WTC11 (cell line): ENCODE measurements at regions not wholly inside any gene's neighbourhood (a gene's known extent, or its start where the extent isn't known, plus 50 kb on each side); places are given as distances from the start of the nearest gene placed in this dataset.

Experiments
- ATAC-seq: fragments of 200-7000 bp; cut with Tn5 transposase; 2 replicates; pipeline ENCODE4 v1.10.0; 2021; ENCODE audit warnings: mild to moderate bottlenecking, moderate library complexity
- CTCF ChIA-PET: fragments of 300-600 bp; sonication (Branson Sonifier 250); formaldehyde crosslinking; loops from one replicate; lab custom pipeline; 2021; ENCODE audit warnings: antibody characterized with exemption; lab: Charles Lee
- POLR2A ChIA-PET: fragments of 350-600 bp; sonication (Branson Sonifier 250); formaldehyde crosslinking; loops from one replicate; lab custom pipeline; 2021; ENCODE audit warnings: antibody characterized with exemption; lab: Charles Lee
- DNase-seq: peaks from one replicate; pipeline ENCODE4 v3.0.0; 2021; ENCODE audit warnings: low spot score
- H3K27ac Mint-ChIP-seq: 2 replicates; pipeline ENCODE4 v1.8.0; 2021; ENCODE audit warnings: mixed read lengths
- H3K27me3 Mint-ChIP-seq: 2 replicates; pipeline ENCODE4 v1.8.0; 2021; ENCODE audit warnings: low read depth, mild to moderate bottlenecking, moderate library complexity, mixed read lengths
- H3K36me3 Mint-ChIP-seq: 2 replicates; pipeline ENCODE4 v1.8.0; 2021; ENCODE audit warnings: mixed read lengths
- H3K4me1 Mint-ChIP-seq: 2 replicates; pipeline ENCODE4 v1.8.0; 2022; ENCODE audit warnings: mixed read lengths
- H3K4me3 Mint-ChIP-seq: 2 replicates; pipeline ENCODE4 v1.8.0; 2021; ENCODE audit warnings: mild to moderate bottlenecking, moderate library complexity, mixed read lengths
- H3K9me3 Mint-ChIP-seq: 2 replicates; pipeline ENCODE4 v1.8.0; 2021; ENCODE audit warnings: mixed read lengths
- EMX1 ChIP-seq: fragments of 250-450 bp; sonication (Bioruptor Pico); IDR thresholded peaks from 2 replicates; pipeline ENCODE4 v1.8.0; 2021; ENCODE audit warnings: mild to moderate bottlenecking
- FOXK1 ChIP-seq: sonication (generic); formaldehyde crosslinking; IDR thresholded peaks from 2 replicates; pipeline ENCODE4 v1.8.0; 2022; ENCODE audit warnings: mild to moderate bottlenecking, moderate library complexity, missing genetic modification reagents
- MYBL2 ChIP-seq: sonication (generic); formaldehyde crosslinking; IDR thresholded peaks from 2 replicates; pipeline ENCODE4 v1.8.1; 2023; ENCODE audit warnings: mild to moderate bottlenecking, moderate library complexity, missing genetic modification reagents
- NR3C1 ChIP-seq: sonication (generic); formaldehyde crosslinking; conservative IDR thresholded peaks from 2 replicates; pipeline ENCODE4 v1.8.1; 2023; ENCODE audit warnings: low read depth, mild to moderate bottlenecking, missing genetic modification reagents
- PRRX2 ChIP-seq: fragments of 250-450 bp; sonication (Bioruptor Pico); IDR thresholded peaks from 2 replicates; pipeline ENCODE4 v1.8.0; 2021; ENCODE audit warnings: mild to moderate bottlenecking
- RELA ChIP-seq: sonication (generic); formaldehyde crosslinking; IDR thresholded peaks from 2 replicates; pipeline ENCODE4 v1.8.1; 2022; ENCODE audit warnings: missing genetic modification reagents, mild to moderate bottlenecking, borderline replicate concordance
- SP1 ChIP-seq: sonication (generic); formaldehyde crosslinking; conservative IDR thresholded peaks from 2 replicates; pipeline ENCODE4 v1.8.1; 2022; ENCODE audit warnings: missing genetic modification reagents
- ZNF263 ChIP-seq: sonication (generic); formaldehyde crosslinking; IDR thresholded peaks from 2 replicates; pipeline ENCODE4 v1.8.1; 2022; ENCODE audit warnings: low read depth, mild to moderate bottlenecking, moderate library complexity, missing genetic modification reagents
- ZNF671 ChIP-seq: fragments of 250-450 bp; sonication (Bioruptor Pico); IDR thresholded peaks from 2 replicates; pipeline ENCODE4 v1.8.0; 2021; ENCODE audit warnings: mild to moderate bottlenecking
- TF ChIP-seq, protein P1 (sequence below): sonication (generic); formaldehyde crosslinking; IDR thresholded peaks from 2 replicates; pipeline ENCODE4 v1.8.1; 2023; ENCODE audit warnings: mild to moderate bottlenecking, missing genetic modification reagents, moderate library complexity
- TF ChIP-seq, protein P2 (sequence below): sonication (generic); formaldehyde crosslinking; IDR thresholded peaks from 2 replicates; pipeline ENCODE4 v1.8.1; 2023; ENCODE audit warnings: mild to moderate bottlenecking, missing genetic modification reagents, borderline replicate concordance
- TF ChIP-seq, protein P3 (sequence below): fragments of 200-600 bp; IDR thresholded peaks from 2 replicates; pipeline ENCODE4 v1.8.0; 2022; ENCODE audit warnings: antibody characterized with exemption
- TF ChIP-seq, protein P4 (sequence below): fragments of 250-450 bp; sonication (Bioruptor Pico); IDR thresholded peaks from 2 replicates; pipeline ENCODE4 v1.8.0; 2021; ENCODE audit warnings: mild to moderate bottlenecking
- TF ChIP-seq, protein P5 (sequence below): sonication (generic); formaldehyde crosslinking; IDR thresholded peaks from 2 replicates; pipeline ENCODE4 v1.8.1; 2022; ENCODE audit warnings: mild to moderate bottlenecking, moderate library complexity, missing genetic modification reagents
- TF ChIP-seq, protein P6 (sequence below): fragments of 250-450 bp; sonication (Bioruptor Pico); conservative IDR thresholded peaks from 2 replicates; pipeline ENCODE4 v1.9.0; 2021; ENCODE audit warnings: mild to moderate bottlenecking

DNA sequence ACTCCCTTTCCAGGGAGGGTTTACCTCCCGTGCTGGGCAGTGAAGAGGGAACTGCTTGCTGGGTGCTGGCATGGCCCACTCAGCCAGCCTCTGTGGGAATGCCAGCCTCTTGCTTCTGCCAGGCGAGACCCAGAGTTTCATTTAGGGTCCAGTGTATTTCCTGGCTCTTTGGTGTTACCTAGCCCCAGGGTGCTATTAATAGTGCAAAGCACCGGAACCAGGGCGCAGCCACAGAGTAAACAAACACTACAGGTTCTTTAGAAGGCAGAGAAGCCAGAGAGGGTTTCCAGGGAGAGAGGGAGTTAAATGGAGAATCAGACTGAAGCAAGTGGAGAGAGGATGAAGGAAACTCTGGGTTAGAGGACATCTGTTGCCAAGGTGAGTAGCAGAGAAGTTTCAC, 74.9 kb upstream of the SPATA13 start (continued):
- TF ChIP-seq PRRX2 (CRISPR knock-in tag) (no peak), RELA (no peak), MYBL2 (CRISPR knock-in tag) (no peak)
- TF ChIP-seq, protein P1, sequence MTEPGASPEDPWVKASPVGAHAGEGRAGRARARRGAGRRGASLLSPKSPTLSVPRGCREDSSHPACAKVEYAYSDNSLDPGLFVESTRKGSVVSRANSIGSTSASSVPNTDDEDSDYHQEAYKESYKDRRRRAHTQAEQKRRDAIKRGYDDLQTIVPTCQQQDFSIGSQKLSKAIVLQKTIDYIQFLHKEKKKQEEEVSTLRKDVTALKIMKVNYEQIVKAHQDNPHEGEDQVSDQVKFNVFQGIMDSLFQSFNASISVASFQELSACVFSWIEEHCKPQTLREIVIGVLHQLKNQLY, result no peak
- TF ChIP-seq, protein P2, sequence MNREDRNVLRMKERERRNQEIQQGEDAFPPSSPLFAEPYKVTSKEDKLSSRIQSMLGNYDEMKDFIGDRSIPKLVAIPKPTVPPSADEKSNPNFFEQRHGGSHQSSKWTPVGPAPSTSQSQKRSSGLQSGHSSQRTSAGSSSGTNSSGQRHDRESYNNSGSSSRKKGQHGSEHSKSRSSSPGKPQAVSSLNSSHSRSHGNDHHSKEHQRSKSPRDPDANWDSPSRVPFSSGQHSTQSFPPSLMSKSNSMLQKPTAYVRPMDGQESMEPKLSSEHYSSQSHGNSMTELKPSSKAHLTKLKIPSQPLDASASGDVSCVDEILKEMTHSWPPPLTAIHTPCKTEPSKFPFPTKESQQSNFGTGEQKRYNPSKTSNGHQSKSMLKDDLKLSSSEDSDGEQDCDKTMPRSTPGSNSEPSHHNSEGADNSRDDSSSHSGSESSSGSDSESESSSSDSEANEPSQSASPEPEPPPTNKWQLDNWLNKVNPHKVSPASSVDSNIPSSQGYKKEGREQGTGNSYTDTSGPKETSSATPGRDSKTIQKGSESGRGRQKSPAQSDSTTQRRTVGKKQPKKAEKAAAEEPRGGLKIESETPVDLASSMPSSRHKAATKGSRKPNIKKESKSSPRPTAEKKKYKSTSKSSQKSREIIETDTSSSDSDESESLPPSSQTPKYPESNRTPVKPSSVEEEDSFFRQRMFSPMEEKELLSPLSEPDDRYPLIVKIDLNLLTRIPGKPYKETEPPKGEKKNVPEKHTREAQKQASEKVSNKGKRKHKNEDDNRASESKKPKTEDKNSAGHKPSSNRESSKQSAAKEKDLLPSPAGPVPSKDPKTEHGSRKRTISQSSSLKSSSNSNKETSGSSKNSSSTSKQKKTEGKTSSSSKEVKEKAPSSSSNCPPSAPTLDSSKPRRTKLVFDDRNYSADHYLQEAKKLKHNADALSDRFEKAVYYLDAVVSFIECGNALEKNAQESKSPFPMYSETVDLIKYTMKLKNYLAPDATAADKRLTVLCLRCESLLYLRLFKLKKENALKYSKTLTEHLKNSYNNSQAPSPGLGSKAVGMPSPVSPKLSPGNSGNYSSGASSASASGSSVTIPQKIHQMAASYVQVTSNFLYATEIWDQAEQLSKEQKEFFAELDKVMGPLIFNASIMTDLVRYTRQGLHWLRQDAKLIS (CRISPR knock-in tag), result no peak
- TF ChIP-seq, protein P3, sequence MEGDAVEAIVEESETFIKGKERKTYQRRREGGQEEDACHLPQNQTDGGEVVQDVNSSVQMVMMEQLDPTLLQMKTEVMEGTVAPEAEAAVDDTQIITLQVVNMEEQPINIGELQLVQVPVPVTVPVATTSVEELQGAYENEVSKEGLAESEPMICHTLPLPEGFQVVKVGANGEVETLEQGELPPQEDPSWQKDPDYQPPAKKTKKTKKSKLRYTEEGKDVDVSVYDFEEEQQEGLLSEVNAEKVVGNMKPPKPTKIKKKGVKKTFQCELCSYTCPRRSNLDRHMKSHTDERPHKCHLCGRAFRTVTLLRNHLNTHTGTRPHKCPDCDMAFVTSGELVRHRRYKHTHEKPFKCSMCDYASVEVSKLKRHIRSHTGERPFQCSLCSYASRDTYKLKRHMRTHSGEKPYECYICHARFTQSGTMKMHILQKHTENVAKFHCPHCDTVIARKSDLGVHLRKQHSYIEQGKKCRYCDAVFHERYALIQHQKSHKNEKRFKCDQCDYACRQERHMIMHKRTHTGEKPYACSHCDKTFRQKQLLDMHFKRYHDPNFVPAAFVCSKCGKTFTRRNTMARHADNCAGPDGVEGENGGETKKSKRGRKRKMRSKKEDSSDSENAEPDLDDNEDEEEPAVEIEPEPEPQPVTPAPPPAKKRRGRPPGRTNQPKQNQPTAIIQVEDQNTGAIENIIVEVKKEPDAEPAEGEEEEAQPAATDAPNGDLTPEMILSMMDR, result no peak

DNA sequence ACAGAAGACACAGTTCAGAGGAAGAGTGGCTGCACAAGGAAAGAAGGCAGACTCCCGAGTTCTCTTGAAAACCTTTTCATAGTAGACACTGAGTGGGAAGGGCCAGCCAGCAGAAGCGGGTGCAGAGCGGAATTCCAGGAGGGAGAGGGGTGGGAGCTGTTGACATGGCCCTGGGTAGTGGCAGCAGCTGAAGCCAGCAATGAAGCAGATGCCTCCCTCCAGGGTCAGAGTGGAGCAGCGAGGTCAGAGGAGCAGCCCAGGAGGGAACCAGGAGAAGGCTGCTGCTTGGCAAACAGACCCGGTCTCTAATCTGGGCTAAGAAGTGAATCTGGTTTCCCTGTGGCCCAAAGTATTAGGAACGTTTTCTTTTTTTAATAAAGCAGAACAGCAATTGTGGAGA, 73.9 kb upstream of the SPATA13 start:
- H3K4me3 Mint-ChIP-seq, result no peak overlapping the region
- ATAC-seq (no peak), DNase-seq (no peak)
- H3K4me1 Mint-ChIP-seq, result peaks cover 21% of the 10 kb centered on the region
- POLR2A ChIA-PET, result no interaction called here
- H3K9me3 Mint-ChIP-seq, result no peaks in the 10 kb centered on the region
- H3K27ac Mint-ChIP-seq, result no peak overlapping the region
- TF ChIP-seq ZNF671 (CRISPR knock-in tag), result no peak
- TF ChIP-seq ZNF263 (CRISPR knock-in tag), result no peak
- TF ChIP-seq, protein P4, sequence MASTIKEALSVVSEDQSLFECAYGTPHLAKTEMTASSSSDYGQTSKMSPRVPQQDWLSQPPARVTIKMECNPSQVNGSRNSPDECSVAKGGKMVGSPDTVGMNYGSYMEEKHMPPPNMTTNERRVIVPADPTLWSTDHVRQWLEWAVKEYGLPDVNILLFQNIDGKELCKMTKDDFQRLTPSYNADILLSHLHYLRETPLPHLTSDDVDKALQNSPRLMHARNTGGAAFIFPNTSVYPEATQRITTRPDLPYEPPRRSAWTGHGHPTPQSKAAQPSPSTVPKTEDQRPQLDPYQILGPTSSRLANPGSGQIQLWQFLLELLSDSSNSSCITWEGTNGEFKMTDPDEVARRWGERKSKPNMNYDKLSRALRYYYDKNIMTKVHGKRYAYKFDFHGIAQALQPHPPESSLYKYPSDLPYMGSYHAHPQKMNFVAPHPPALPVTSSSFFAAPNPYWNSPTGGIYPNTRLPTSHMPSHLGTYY (CRISPR knock-in tag), result no peak
- TF ChIP-seq, protein P5, sequence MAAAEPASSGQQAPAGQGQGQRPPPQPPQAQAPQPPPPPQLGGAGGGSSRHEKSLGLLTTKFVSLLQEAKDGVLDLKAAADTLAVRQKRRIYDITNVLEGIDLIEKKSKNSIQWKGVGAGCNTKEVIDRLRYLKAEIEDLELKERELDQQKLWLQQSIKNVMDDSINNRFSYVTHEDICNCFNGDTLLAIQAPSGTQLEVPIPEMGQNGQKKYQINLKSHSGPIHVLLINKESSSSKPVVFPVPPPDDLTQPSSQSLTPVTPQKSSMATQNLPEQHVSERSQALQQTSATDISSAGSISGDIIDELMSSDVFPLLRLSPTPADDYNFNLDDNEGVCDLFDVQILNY (CRISPR knock-in tag), result no peak
- no peak for TF ChIP-seq EMX1 (CRISPR knock-in tag)
- no peak for TF ChIP-seq SP1
- no peak for TF ChIP-seq FOXK1 (CRISPR knock-in tag)
- TF ChIP-seq, protein P6, sequence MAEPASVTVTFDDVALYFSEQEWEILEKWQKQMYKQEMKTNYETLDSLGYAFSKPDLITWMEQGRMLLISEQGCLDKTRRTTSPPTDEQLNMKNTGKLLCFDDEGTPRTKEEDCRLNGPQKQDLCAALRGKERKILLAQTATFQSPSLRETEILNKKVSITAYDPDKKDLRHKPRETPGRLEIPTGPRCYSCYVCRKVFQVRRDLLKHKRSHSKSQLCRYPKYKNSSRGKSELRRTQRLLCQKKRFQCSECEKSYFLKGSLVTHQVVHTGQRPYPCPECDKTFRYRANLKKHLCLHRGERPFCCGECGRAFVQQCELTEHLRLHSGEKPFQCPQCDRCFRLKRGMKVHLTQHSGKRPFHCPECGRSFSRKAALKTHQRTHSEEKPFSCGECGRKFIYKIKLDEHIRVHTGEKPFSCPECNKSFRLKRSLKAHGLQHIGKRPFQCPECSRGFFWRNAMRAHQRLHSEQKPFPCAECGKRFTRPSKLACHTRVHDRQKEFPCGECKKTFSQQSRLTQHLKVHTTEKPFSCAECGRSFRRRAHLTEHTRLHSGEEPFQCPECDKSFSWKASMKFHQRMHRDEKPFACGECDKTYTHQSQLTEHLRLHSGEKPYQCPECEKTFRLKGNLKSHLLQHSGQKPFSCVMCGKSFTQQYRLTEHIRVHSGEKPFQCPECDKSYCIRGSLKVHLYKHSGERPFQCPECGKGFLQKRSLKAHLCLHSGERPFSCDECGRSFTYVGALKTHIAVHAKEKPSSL (CRISPR knock-in tag), result no peak
- TF ChIP-seq NR3C1 (CRISPR knock-in tag), result no peak
- no peaks in the 10 kb centered on the region for H3K27me3 Mint-ChIP-seq
- no peaks in the 10 kb centered on the region for H3K36me3 Mint-ChIP-seq
- CTCF ChIA-PET, result interaction anchor here (0.8 kb wide), 1 partner anchor 33 kb away, joined by 3 read pairs; no protein-coding TSS in a partner anchor
